Suppressor macrophage treated with lipopolysaccharide for 1 hour (primary cell): ENCODE measurements at regions not wholly inside any gene's neighbourhood (a gene's known extent, or its start where the extent isn't known, plus 50 kb on each side); places are given as distances from the start of the nearest gene placed in this dataset.
"Not testable (repeated sequence)": the region's sequence is repeated elsewhere in the genome, so short reads cannot be mapped to it uniquely, and the experiment has no call there.

Experiments used
- DNase-seq, 3 donors: peaks; one replicate each; pipeline ENCODE4 v3.0.0-alpha.2; 2020 to 2022

DNA sequence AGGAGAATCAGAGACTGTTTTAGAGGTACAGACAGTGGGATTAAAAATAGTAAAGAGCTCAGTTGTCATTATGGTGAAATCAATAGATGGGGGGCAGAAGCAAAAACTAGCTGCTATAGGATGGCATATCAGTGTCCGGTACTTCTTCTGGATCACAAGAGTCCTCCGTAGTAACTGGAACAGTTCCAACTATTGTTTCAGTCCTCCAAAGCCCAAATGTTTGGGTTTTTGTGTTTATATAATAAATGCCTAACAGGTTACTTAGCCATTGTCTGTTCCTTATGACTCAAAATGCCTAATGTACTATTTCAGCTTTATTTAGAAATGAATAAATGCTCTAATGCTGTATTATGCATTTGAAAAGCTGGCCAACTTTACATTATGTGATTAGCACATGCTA, 401.2 kb downstream of the PTH2R start:
- no peak for DNase-seq

DNA sequence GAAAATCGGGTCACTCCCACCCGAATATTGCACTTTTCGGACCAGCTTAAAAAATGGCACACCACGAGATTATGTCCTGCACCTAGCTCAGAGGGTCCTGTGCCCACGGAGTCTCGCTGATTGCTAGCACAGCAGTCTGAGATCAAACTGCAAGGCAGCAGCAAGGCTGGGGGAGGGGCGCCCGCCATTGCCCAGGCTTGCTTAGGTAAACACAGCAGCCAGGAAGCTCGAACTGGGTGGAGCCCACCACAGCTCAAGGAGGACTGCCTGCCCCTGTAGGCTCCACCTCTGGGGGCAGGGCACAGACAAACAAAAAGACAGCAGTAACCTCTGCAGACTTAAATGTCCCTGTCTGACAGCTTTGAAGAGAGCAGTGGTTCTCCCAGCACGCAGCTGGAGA, 405.3 kb downstream of the PTH2R start:
- not testable (repeated sequence) for DNase-seq

DNA sequence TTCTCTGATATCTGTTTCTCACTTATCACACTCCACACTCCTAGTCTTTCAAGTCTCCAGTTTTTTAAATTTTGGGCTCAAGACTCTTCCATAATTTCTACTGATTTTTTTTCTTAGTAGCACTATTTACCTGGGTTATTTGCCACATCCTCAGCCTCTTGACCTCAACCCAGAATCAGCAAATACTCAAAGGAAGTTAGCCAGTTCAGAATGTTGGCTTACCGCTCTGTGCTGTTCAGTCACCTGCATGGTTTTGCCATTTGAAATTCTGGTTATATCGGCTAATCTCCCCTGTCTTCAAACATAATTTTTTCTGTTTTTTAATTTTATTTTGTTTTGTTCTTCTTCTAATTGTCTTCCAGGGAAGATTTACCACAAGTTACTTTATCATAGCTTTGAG, 412.6 kb downstream of the PTH2R start:
- no peak for DNase-seq

DNA sequence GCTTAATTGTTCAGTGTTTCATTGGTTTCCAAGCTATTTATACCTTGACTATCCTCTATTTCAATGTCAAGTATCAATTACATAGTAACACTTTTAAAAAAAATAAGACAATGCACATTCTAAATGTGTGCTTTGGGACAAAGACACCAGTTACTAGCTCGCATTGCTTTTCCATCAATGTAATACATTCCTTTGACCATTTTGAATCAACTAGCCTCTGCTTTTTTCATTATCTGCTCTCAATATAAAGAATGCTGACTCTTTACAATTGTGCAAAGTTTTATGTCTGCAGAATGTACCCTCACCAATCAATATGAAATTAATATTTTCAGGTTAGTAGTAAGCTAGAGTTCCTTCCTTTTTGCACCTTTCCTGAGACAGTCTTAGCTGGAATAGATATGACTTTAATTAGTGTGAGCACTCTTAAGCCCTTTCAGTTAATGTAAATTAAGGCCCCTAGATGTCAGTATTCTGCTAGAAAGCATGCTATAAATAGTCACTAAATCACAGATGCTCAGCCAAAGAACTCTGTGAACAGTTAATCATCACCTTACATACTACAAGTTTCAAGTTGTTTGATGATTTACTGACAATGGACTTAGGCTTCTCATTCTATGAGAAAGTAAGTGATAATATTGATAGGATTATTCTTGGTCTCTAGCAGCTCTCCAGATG, 413.6 kb downstream of the PTH2R start:
- DNase-seq, result peak in 2 of 3 donors; percentile 1 to 21

DNA sequence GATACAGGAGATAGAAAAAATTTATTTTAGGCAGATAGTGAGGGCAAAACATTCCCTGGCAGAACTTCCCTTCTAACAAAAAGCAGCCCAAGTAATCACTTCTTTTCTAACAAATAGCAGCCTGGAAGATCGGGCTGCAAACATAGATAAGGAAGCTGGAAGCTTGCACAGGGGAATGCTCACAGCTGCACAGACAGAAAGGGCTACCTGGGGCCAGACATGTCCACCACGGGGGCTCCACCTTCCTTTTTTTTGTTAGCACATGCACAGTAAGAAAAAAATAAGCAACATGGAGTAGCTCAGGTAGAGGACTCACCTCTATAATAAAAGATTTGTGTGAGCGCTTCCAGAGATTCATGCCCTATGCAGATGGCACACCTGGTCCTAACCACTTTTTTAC, 420.5 kb downstream of the PTH2R start:
- DNase-seq, result no peak

DNA sequence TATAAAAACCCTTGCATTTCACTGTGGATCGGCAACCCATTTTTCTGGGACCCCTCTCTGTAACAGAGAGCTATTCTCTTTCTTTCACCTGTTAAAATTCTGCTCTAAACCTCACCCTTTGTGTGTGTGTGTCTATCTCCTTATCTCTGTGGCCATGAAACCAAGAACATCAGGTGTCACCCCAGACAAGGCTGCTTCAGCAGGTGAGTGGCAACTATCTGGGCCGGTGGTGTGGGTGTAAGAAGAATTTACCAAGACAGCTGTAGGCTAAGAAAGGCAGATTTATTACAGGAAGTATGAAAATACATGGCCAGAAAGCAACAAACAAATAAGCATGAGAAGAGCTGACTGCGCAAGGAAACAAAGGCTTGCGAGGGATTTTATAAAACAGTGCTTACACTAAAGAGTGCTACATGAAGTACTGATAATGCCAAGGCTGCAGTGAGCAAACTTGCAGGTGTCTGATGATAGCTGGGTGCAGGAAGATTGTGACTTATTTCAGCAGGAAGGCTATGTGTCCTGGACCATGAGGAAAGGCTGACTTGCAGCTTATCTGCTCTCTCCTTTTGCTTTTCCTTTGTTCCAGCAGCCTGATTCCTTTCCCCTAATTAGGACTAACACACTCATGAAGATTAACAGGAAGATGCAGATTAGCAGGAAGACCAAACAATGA, 421.1 kb downstream of the PTH2R start:
- DNase-seq, result no peak

DNA sequence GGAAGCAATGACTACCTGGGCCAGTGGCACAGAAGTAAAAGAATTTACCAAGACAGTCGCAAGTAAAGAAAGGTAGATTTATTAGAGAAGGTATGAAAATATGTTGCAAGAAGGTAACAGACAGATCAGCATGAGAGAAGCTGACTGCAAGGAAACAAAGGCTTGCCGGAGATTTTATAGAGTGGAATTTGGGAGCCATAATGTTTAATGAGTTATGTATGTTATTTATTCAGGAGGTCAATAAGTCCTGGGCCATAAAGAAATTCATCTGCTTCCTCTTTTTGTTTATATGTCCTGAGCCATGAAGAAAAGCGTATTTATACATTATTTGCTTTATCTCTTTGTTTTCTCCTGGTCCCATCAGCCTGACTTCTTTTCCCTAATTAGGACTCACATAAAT, 423.6 kb downstream of the PTH2R start:
- DNase-seq, result no peak

DNA sequence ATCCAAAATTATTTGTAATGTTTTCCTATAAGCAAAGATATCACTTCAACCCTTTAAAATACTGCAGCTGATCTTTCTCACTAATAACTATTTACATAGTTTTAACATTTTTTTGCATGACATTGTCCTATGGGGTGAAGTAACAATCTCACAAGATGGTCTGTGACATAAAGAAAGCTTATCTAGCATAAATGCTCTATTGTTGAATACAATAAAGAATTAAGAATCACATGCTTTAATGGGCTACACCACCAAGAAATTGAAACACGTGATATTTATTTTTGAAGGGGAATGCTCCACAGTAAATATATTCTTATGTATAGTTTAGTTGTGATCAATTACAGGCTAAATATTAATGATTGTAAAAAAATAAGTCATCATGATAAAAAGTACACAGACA, 441.1 kb downstream of the PTH2R start:
- DNase-seq, result no peak

DNA sequence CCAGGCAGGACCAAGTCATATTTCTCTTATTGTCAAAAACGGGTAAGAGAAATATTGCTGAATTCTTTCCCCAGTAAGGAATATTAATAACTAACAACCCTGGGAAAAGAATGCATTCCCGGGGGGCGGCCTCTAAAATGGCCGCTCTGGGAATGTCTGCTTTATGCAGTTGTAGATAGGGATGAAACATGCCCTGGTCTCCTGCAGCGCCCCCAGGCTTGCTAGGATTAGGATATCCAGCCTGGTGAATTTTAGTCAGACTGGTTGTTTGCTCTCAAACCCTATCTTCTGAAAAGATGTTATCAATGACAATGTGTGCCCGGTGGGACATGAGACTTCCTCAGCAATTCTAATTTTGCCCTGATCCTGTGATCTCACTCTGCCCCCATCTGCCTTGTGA, 448.1 kb downstream of the PTH2R start:
- no peak for DNase-seq

DNA sequence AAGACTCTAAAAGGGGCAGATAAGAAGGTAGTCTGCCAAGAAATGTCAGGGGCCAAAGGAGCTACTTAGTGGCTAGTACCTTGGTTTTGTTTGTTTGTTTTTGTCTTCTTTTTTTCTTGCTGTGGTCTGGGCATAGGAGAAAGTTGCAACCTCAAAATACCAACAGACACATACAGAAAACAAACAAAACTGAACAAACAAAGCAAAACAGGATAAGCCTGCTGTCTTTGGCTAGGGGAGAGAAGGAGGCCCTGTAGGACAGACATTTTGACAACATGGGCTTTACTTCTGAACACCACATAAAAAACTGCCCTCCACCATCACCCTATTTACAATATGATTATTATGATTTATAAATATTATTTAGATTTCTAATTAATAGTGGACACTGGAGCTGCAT, 460.8 kb downstream of the PTH2R start:
- no peak for DNase-seq

DNA sequence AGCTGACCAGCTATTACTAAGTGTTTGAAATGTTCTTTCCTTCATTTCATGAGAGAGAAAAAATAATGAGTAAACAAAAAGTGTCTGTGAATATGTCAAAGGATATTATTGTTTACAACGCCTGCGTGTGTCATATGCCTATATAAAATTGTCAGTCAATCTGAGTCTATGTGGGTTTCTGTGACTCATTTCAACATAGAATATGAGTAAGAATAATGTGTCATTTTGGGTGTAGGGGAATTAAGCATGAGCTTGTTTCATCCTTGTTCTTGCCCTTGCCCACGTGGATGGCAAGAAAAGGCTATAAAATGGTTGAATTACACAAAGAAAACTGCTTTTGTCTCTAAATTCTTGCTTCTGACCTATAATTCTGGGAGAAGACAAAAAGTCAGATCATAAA, 466.0 kb downstream of the PTH2R start:
- DNase-seq, result peak in 1 of 3 donors; percentile 1

DNA sequence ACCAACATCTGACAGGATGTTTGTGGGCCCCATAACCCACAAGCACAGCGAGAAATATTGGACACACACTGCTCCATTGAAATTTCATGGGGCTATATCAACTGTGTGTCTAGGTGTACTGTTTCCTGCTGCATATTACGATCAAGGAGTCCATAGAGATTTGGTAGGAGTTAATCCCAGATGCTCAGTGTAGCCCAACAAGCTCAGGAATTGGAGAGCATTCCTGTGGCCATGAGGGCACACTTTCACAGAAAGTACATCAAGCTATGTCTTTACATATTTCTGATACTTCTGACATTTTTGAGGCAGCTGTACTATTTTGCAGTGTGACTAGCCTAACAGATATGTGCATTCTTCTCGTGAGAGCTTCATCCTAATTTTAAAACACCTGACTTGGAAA, 473.1 kb downstream of the PTH2R start:
- DNase-seq, result no peak

DNA sequence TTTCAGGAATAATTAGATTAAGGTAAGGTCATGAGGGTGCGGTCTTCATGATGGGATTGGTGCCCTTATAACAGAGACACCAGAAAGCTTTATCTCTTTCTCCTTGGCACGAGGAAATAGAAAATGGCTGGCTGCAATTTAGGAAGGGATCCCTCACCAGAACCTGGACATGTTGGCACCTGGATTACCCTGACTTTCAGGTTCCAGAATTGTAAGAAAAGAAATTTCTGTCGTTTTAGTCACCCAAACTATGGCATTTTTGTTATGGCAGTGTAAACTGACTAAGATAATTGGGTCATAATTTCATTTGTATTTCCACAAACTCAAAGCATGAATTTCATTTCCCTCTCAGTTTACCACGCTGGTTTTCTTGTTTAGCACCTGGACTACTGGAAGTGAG, 473.6 kb downstream of the PTH2R start:
- no peak for DNase-seq

DNA sequence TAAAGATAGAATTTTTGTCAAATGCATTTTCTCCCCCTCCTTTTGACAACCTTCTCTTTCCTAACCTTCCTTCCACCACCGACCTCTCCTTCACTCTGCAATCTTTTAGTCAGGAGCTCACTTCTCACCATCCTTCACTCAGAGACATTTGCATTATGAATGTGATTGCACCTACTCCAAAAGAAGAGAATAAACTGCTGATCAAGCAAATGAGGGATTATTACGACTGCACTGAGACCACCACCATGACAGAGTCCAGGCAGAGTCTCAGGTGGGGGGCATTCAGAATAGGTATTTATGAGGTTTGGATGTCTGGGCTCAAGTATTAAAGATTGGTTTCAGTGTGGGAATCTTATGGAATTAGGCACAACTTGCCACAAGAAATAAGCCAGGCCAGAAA, 483.9 kb downstream of the PTH2R start:
- DNase-seq, result no peak

DNA sequence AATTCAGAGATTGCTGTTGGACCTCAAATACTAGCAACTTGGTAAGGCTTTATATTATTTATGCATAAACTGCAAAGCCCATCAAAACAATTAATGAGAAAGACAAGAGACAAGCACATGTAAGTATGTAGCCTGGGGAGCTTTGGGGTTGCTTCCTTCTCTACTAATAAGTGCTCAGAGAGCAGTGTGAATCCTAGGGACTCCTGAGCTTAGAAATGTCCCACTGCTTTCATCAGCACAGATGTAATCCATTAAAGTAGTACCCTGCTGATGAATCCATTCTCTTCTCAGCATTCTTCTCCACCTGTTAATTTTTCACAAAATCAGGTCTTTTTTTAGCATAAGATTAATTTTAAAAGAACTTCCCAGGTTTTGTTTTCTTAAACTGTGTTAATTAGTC, 485.6 kb downstream of the PTH2R start:
- DNase-seq, result no peak

DNA sequence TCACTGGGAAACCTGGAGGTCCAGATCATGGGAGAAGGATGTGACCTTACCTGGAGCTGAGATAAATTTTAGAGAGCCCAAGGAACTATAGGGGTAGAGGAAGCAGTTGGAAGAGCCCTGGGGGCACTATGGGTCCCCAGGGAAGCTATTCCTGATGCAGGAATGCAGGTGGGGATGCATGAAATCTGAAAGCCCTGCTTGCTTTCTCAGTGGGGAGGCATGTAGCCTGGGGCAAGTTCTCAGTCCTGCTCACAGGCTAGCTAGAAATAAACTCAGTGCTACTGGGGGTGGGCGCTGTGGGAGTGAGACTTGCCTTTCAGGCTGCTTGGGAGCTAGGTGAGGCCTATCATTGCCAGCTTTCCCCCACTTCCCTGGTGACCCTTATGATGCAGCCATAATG, 499.7 kb downstream of the PTH2R start:
- no peak for DNase-seq

DNA sequence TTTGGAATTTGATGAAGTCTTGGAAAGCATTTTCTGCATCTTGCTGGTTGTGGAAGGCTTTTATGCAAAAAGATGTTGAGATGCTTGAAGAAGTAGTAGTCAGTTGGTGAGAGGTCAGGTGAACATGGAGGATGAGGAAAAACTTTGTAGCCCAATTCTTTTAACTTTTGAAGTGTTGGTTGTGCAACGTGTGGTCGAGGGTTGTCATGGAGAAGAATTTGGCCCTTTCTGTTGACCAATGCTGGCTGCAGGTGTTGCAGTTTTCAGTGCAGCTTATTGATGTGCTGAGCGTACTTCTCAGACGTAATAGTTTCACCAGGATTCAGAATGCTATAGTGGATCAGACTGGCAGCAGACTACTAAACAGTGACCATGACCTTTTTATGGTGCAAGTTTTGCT, 508.4 kb upstream of the MAP2 start:
- no peak for DNase-seq

DNA sequence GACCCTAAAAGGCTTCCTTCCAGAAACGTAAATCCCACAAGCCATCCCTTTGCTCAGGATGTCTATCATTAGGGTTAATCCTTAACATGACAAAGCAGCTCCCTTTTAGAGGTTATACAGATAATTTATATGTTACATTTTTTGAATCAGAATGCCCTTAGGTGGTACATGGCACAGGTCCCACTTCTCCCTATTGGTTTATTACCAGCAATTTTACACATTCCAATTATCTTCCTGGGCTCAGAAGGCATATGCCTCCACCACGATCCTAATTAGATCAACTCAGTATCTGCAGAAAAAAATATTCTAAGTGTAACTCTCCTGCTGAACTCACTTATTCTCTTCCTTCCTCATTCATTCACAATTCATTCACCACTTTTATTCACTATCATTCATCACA, 507.0 kb upstream of the MAP2 start:
- no peak for DNase-seq

DNA sequence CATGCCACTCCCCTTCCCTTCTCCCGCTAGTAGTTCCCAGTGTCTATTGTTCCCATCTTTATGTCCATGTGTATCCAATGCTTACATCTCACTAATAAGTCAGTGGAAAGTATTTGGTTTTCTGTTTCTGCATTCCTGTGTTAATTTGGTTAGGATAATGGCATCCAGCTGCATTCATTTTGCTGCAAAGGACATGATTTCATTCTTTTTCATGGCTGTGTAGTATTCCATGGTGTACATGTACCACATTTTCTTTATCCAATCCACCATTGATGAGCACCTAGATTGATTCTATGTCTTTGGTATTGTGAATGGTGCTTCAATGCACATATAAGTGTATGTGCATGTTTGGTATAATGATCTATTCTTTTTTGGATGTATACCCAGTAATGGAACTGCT, 502.5 kb upstream of the MAP2 start:
- not testable (repeated sequence) for DNase-seq

DNA sequence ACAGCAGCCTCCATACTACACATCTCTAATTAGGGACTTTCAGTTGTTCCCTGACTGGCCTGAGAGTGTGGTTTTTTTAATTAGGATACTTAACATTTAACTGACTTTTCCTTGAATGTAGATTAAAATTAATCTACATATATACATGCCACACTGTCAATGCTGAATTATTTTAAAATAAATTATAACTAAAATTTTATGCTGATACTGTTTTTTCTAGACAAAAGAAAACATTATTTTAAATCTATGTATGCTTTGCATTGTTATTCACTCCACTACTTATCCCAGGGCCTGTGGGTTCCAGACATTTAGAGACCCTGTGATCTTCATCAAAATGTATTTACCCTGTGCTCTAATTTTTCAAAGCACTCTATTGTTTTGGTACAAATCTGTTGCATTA, 496.0 kb upstream of the MAP2 start:
- no peak for DNase-seq

DNA sequence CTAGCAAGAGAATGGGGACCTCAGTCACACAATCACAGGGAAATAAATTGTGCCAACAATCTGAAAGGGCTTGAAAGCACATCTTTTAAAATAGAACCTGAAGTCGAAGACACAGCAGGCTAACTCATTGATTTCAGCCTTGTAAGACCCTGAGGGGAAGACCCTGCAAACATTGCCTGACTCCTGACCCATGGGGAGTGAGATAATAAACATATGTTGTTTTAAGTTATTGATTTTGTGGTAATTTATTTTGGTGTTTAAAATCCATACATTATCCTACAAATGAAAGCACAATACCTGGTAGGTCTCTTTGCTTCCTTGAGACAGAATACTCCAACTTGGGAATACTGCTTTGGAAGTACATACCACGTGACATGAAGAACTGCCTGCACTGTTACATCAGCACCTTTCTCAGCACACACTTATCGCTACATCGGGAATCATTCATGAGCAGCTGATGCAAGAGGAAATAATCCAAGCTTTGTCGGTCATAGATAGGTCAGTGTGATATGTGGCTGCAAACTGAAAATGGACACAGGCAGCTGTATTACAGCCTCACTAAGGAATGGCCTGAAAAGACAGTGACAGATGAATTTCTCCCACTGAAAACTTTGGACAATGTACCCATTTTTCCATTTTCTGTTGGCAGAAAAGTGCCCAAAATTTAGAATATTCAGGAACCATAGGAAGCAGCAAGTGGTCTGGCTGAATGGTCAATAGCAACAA, 494.5 kb upstream of the MAP2 start:
- DNase-seq, result no peak

DNA sequence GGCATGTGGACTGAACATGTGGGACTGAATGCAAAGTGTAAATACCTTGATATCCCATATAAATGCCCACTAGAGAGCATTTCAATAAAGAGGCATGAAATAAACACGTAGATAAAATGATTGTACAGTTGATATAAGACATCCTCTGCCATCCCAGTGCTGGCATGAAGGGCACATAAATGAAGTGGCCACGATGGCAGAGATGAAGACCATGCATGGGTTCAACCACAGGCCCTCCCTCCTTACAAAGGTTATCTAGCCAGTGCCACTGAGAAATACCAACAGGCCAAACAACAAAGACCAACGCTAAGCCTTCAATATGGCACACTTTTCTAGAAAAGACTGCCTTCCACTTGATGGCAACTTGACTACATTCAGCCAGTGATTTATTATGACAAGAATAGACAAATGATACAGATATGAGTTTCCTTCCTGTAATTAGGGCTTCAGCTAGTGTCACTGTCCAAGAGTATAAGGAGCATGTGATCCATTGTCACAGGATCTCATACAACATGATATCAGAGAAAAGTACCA, 493.9 kb upstream of the MAP2 start:
- DNase-seq, result no peak

DNA sequence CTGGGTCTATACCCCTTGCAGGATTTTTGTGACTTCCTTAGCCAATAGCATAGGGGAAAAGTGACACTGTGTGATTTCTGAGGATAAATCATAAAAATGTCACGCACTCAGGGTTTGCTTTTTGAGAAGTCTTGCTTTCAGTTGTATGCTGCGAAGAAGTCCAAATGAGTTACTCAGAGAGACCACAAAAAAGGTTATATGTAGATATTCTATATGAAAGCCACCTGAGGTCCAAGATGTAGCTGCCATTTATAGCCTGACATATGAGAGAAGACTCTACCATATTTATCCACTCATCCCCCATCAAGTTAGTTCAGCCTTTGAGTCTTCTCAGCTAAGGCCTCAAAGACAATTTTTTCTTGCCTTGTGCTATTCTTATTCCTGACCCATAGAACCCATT, 488.3 kb upstream of the MAP2 start:
- no peak for DNase-seq

DNA sequence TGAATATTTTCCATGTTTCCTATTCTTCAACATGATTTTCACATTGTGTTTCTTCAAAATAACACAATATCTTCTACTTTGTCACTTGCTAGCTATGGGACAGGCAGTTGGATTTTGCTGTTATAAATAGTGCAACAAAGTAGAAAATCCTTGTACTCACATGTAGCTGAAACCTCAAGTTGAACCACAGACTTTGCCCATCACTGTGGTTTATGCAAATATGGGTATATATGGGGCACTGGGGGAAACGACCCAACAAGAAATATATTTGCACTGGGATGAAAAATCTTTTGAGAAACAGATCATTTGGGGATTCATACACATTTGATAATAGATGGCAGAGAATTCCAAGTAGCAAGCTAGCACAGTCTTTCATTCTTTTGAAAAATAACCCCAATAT, 486.3 kb upstream of the MAP2 start:
- DNase-seq, result no peak
